SK-MEL-5 (cell line): ENCODE measurements at regions not wholly inside any gene's neighbourhood (a gene's known extent, or its start where the extent isn't known, plus 50 kb on each side); places are given as distances from the start of the nearest gene placed in this dataset.
"Not testable (repeated sequence)": the region's sequence is repeated elsewhere in the genome, so short reads cannot be mapped to it uniquely, and the experiment has no call there.

Experiments used
- DNase-seq: peaks from one replicate; pipeline ENCODE4 v3.0.0-alpha.2; 2016; ENCODE audit warnings: low read depth, low spot score
- in situ Hi-C: cut with HindIII; loops from 2 replicates; pipeline ENCODE4 v1.10.0; 2016; ENCODE audit warnings: low sequenced_read_pairs, high pct_unique_total_duplicates, low pct_unique_long_range_greater_than_20kb

- DNase-seq, result peak; percentile 90
- in situ Hi-C loops, result no loop called here
Measured at GRCh38 chr9:135344915-135345500, 134.6 kb upstream of the PPP1R26 start.

- in situ Hi-C loops, result no loop called here
- DNase-seq, result no peak
Measured at GRCh38 chr9:135345775-135346433, 133.7 kb upstream of the PPP1R26 start.

GRCh38 chr9:135346438-135347050 is 133.0 kb upstream of the PPP1R26 start:
- no peak for DNase-seq
- in situ Hi-C loops, result no loop called here

- in situ Hi-C loops, result no loop called here
Measured at GRCh38 chr9:135347461-135347860, 132.1 kb upstream of the PPP1R26 start.

GRCh38 chr9:135348076-135348787 is 131.3 kb upstream of the PPP1R26 start:
- in situ Hi-C loops, result no loop called here
- DNase-seq, result no peak

More at GRCh38 chr9:135347461-135347860, 132.1 kb upstream of the PPP1R26 start:
- no peak for DNase-seq

- in situ Hi-C loops, result no loop called here
- no peak for DNase-seq
Measured at GRCh38 chr9:135348788-135349150, 130.8 kb upstream of the PPP1R26 start.

- in situ Hi-C loops, result no loop called here
- DNase-seq, result no peak
Measured at GRCh38 chr9:135349212-135350002, 130.2 kb upstream of the PPP1R26 start.

GRCh38 chr9:135350003-135350315 is 129.6 kb upstream of the PPP1R26 start:
- DNase-seq, result no peak
- in situ Hi-C loops, result no loop called here

GRCh38 chr9:135353935-135354334 is 125.6 kb upstream of the PPP1R26 start:
- in situ Hi-C loops, result no loop called here
- peak; percentile 5 for DNase-seq

- no peak for DNase-seq
- in situ Hi-C loops, result no loop called here
Measured at GRCh38 chr9:135355521-135356011, 124.0 kb upstream of the PPP1R26 start.

GRCh38 chr9:135356021-135356420 is 123.6 kb upstream of the PPP1R26 start:
- in situ Hi-C loops, result no loop called here
- DNase-seq, result no peak

GRCh38 chr9:135356796-135357195 is 122.8 kb upstream of the PPP1R26 start:
- no peak for DNase-seq
- in situ Hi-C loops, result no loop called here

GRCh38 chr9:135357863-135358551 is 121.6 kb upstream of the PPP1R26 start:
- in situ Hi-C loops, result no loop called here
- no peak for DNase-seq

GRCh38 chr9:135358552-135358940 is 121.0 kb upstream of the PPP1R26 start:
- in situ Hi-C loops, result no loop called here

GRCh38 chr9:135359764-135360163 is 119.8 kb upstream of the PPP1R26 start:
- in situ Hi-C loops, result no loop called here
- DNase-seq, result no peak

More at GRCh38 chr9:135358552-135358940, 121.0 kb upstream of the PPP1R26 start:
- no peak for DNase-seq

- DNase-seq, result no peak
- in situ Hi-C loops, result no loop called here
Measured at GRCh38 chr9:135360617-135361016, 119.0 kb upstream of the PPP1R26 start.

- in situ Hi-C loops, DNase-seq: not testable (repeated sequence)
Measured at GRCh38 chr9:135361668-135362067, 117.9 kb upstream of the PPP1R26 start.
